HFF-Myc (cell line): ENCODE measurements at regions not wholly inside any gene's neighbourhood (a gene's known extent, or its start where the extent isn't known, plus 50 kb on each side); places are given as distances from the start of the nearest gene placed in this dataset.
"Not testable (repeated sequence)": the region's sequence is repeated elsewhere in the genome, so short reads cannot be mapped to it uniquely, and the experiment has no call there.

ENCODE experiments used
- DNase-seq: peaks from one replicate; pipeline ENCODE4 v3.0.0-alpha.2; 2011; ENCODE audit warnings: low read depth; ENCODE audit errors: extremely low read depth
- H3K4me3 ChIP-seq: replicated peaks from 2 replicates; pipeline ENCODE4 v1.5.1; 2011; ENCODE audit warnings: low read depth, mild to moderate bottlenecking, control low read depth, low read length
- CTCF ChIP-seq: IDR thresholded peaks from 2 replicates; pipeline ENCODE4 v1.5.1; 2012; ENCODE audit warnings: mild to moderate bottlenecking, low read depth, low read length, control low read depth; ENCODE audit errors: missing control alignments

DNA sequence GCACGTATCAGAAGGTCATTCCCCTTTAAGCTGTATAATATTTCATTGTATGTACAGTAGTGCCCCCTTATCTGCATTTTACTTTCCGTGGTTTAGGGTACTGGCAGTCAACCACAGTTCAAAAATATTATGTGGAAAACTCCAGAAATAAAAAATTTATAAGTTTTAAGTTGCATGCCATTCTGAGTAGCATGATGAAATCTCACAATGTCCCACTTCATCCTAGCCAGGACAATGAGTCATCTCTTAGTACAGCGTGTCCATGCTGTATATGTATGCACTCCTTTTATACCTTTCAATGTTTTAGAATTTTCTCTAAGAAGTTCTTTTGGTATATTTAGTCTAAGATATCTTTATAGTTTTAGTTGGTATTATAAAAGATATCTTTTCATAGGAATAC is 115.0 kb upstream of the HAND1 start:
- no peak for DNase-seq
- no peak for TF ChIP-seq CTCF
- H3K4me3 ChIP-seq: no peak overlapping the region

DNA sequence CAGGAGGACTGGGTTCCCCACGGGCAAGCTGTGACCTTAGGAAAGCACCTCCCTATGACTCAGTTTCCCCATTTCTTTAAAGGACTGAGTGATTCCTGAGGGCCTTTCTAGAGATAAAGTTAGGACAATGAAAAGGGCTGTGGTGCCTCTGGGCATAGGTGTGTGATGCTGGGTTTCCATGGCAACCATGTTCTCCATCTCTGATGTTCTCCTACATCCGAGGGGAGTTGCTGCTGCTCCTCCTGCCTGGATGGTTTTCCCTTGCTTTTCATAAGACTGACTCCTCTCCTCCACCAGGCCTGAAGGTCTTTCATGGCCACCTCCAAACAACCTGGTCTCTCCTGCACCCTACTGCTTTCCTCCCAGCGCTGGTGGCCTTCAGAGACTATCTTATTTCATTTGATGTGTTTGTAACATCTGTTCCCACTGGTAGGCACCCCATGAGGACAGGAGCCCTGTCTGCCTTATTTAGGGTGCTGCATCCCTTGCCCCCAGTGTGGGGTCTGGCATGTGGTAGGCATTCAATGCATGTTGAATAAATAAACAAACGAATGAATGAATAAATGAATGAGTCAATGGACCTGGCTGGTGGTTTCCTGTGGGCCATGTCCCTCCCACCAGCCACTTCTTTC is 112.2 kb upstream of the HAND1 start:
- no peak overlapping the region for H3K4me3 ChIP-seq
- no peak for TF ChIP-seq CTCF
- no peak for DNase-seq

- no peak for DNase-seq
- H3K4me3 ChIP-seq: no peak overlapping the region
- no peak for TF ChIP-seq CTCF
These were observed 111.5 kb upstream of the HAND1 start for GRCh38 chr5:154589511-154589910.

- not testable (repeated sequence) for H3K4me3 ChIP-seq, DNase-seq
These were observed 110.9 kb upstream of the HAND1 start for GRCh38 chr5:154588833-154589425.

GRCh38 chr5:154588091-154588774 is 110.2 kb upstream of the HAND1 start:
- TF ChIP-seq CTCF: no peak
- no peak overlapping the region for H3K4me3 ChIP-seq
- no peak for DNase-seq

GRCh38 chr5:154587123-154588026 is 109.3 kb upstream of the HAND1 start:
- H3K4me3 ChIP-seq: no peak overlapping the region
- no peak for DNase-seq
- no peak for TF ChIP-seq CTCF
